Non-pigmented ciliary epithelial cell (primary cell): ENCODE measurements at regions not wholly inside any gene's neighbourhood (a gene's known extent, or its start where the extent isn't known, plus 50 kb on each side); places are given as distances from the start of the nearest gene placed in this dataset.
A peak's percentile ranks its signal among the peaks of the same experiment; 100 is the strongest.

Experiments used
- DNase-seq: peaks from one replicate; pipeline ENCODE4 v3.0.0-alpha.2; 2010; ENCODE audit warnings: low read depth

DNA sequence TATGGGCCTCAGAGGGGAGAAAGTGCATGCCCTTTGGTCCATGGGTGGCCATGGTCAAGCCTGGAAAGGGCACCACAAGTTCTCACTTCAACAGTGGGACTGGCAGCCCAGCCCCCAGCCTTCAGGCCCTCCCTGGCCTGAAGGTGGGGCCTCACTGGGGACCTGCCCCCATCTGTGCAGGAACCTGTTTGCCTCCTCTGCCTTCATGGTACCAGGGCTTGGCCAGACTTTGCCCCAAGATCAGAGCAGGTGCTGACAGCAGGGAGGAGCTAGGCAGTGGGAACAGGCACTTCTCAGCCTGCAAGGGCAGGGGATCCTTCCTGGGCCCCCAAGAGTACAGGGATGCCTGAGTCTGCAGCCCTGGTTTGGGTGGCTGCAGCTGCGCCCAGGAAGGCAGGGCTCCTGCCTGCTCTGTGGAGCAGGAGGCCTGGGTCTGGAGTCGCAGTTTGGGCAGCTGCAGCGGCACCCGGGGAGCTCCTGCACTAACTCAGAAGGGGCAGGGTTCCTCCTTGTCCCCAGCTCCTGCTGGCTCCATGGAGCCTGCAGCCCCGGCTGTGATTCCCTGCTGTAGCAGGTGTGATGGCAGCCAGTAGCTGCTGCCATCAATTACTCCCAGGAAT, 460.1 kb upstream of the NCAM2 start:
- no peak for DNase-seq

DNA sequence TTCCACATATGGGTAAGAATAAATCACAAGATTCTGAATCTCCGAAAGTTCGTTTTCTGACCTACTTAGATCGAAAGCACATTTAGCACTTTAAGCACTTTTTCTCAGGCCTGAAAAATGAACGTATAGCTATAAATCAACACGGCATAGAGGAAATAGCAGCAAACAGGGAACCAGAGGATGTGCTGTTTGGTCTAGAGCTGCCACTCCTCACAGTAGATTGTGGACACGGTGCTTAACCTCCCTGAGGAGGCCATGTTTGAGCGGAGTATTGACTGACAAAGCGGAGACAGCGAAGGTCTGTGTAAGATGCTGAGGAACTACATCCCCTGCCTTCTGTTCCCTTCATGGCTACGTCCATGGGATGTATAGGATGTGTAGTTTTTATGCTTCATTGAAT, 452.8 kb upstream of the NCAM2 start:
- no peak for DNase-seq

DNA sequence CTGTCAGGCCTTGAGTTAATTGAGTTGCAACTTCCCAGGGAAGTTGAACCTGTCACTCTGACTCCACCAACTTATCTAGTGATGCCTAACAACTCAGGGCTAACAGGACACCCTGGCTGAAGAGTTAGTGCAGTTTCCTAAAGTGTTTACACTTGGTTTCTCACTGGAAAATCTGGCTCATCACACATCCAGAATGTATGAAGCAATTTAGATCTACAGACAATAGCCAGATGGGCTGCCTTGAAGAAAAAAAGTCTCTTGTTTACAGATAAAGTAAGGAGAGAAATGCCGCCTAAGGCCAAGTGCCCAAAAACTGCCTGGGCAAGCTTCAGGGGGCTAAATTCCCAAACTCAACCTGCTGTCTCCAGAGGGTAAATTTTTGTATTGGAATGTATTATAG, 446.3 kb upstream of the NCAM2 start:
- no peak for DNase-seq

DNA sequence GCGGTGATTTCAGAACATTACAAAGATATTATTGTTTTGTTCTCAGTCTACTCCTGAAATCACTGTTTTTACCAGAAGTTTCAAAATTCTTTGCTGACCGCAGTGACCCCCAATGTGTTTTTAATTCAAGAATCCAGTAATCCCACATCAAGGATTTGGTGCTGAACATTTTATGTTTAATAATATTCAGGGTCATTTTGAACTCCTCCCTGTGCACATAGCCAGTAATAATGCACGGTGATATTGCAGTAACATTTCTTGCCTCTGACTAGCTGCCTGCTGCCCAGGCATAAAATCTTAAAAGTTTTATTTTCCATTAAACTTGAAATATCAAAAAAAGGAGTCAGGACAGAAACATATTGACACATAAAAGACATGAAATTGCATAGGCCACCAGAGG, 443.4 kb upstream of the NCAM2 start:
- no peak for DNase-seq

DNA sequence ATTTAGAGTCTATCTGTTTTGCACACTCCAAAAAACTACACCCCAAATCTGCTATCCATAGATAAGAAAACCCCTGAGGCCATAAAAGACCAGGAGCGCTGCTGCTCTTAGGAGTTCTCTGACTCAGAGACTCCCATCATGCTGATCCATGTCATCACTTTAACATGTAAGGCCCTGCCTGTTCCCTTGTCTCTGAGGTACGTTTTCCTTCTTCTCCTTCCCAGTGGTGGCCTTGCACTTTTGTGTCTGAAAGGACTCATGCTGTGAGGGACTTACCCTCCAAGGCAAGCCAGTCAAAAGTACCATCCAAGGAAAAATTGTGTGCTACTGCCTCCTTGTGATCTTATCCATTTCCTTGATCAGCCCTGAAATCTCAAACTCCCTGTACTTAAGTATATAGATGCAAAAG, 427.4 kb upstream of the NCAM2 start:
- no peak for DNase-seq

DNA sequence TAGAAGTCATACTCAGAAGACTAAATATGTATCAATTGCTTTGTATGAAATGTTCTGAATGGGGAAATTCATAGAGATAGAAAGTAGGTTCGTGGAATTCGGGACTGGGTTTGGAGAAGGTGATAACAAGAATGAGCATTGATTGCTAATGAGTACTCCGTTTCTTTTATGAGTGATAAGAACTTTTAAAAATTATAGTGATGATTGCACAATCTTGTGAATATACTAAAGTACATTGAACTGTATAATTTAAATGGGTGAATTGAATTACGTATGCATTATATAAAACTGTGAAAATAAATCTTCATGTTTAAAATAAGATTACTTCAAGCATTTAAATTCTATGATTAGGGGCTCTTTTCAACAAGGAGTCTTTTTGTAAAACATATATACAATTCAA, 425.6 kb upstream of the NCAM2 start:
- DNase-seq = no peak

DNA sequence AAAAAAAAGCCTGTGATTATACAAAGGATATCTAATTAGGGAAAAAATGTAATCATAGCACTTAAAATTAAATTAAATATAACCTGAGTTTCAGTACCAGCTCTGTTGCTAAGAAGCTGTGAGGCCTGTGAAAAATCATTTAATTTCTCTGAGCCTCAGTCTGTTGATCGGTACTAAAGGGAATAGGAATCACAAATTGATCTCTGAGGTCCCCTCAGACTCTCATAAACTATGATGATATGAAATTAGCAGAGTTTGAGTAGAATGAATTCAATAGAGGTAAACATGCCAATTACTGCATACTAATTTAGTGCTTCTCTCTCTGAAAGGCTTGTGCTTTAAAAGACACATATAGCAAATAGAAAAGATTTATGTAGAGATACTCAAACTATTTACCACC, 416.8 kb upstream of the NCAM2 start:
- no peak for DNase-seq

DNA sequence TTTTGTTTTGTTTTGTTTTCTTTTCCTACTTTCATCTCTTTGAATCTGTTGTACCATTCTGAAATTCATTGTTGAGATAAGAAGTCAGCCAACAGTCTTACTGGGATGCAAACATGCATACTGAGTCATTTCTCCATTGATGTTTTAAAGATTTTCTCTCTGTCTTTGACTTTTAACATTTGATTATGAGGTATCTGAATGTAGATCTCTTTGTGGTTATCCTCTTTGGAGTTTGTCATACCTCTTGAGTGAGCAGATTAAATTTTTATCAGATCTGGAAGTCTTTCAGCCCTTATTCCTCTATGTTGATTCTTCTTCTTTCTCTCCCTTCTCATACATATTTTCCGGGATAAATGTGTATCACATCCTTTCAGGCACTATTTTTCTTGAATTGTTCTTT, 406.9 kb upstream of the NCAM2 start:
- DNase-seq = peak; percentile 35

DNA sequence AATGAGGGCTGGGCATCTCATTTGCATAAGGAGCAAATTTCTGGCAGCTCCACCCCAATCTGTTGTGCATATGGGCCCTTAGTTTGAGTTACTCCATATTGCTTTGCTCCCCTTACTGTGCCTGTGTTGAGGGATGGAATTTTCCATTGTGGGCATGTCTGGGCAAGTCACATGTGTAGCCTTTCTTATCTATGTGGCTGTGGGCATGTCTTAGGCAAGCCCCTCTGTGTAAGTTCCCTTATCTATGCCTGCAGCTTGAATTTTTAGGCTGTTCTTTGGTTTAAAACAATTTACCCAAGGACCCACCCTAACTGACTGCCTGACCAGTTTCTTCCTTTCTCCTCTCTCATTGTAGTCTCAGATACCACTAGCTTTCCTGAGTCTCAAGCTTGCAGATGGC, 405.7 kb upstream of the NCAM2 start:
- peak; percentile 4 for DNase-seq

DNA sequence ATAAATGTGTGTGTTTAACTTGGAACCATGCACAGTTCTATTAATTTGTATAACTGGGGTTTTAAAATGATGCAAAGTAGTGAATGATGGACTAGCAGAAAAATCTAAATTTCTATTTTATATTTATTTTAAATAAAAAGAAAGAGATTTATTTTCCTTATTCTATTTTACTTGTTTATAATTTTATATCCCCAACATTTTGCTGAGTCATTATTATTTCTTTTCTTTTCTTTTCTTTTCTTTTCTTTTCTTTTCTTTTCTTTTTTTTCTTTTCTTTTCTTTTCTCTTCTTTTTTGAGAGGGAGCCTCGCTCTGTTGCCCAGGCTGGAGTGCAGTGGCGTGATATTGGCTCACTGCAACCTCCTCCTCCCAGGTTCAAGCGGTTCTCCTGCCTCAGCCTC, 395.0 kb upstream of the NCAM2 start:
- no peak for DNase-seq

DNA sequence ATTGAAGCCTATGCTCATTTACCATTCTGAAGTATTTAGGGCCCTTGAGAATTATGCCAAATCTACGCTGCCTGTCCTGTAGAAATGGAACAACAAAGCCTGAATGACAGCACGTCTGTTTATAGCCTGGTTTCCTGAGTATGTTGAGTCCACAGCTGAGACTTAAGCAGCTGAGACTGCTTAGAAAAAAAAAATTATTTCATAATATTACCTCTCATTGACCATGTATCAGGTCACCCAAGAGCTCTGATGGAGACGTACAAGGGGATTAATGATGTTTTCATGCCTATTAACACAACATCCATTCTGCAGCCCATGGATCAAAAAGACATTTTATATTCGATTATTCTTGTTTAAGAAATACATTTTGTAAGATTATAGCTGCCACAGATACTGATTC, 387.2 kb upstream of the NCAM2 start:
- no peak for DNase-seq

DNA sequence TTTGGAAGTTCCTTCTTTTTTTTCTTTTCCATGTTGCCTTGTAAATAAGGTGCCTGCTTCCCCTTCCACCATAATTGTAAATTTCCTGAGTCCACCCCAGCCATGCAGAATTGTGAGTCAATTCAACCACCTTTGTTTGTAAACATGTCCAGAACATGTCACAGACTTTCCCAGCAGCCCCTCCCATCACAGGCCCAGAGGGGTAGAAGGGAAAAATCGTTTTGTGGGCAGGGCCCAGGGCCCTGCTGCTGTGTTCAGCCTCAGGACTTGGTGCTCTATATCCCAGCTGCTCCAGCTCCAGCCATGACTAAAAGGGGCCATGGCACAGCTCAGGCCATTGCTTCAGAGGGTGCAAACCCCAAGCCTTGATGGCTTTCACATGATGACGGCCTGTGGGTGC, 384.6 kb upstream of the NCAM2 start:
- DNase-seq = no peak

DNA sequence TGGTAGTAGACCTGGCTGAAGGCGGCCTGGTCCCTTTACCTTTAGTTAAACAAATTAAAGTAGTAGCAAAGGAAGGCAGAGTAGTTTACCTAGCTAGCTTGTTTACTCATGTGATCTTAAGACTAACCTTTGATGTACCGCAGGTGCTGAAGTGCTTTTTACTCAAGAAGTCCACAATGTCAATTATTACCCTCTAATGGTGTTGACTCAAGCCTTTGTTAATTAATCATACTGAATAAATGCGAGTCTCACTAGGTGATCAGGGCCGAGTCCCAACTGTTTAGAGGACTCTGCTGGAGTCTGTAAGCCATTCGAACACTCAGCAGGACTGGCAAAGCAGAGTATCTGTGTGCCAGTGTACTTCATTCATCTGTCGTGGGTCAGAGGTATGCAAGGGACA, 381.1 kb upstream of the NCAM2 start:
- no peak for DNase-seq

DNA sequence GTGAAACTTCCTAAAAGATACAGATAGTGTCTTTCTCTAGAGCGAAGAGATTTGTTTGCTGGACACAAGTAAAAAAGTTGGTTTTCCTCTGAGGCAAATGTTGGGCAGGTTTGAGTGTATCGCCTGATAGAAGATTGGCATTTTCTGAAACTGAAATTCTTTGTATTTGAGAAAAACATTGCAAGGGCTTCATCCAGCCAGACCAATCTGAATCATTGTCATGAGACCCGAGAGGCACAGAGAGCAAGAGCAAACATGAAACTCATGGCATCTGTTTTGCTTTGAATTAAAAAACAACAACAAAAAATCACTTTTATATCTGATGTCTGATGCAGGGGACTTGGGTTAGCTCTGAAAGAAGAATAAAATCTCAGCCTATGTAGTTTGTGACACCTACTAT, 379.3 kb upstream of the NCAM2 start:
- DNase-seq = no peak

DNA sequence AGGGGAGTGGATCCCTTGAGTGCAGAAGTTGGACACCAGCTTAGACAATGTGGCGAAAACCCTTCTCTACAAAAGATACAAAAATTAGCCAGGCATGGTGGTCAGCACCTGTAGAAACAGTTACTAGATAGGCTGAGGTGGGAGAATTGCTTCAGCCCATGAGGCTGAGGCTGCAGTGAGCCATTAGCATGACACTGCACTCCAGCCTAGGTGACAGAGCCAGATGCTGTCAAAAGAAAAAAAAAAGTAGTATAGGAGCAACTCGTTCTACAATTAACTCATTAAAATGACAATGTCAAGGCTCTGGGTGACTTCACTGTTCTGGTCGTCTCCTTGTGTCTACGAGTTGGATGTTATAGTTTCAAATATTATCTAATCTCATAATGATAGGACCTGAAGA, 370.6 kb upstream of the NCAM2 start:
- no peak for DNase-seq

DNA sequence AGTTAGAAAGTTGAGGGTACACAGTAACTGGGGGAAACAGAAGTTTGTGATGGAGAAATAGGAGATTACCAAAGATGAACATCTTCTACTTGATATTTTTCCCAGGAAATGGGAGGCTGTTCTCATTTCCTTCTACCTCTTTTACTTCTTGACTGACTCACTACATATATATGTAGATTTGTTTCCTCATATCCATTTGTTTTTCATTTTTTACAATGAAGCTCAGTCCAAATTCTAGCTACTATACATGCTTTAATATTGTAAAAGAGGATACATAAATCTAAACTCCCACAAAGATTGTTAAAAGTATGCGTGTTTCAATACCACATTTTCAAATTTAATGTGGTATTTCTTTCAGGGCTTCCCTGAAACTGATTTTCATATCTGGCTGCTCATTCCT, 366.6 kb upstream of the NCAM2 start:
- no peak for DNase-seq

DNA sequence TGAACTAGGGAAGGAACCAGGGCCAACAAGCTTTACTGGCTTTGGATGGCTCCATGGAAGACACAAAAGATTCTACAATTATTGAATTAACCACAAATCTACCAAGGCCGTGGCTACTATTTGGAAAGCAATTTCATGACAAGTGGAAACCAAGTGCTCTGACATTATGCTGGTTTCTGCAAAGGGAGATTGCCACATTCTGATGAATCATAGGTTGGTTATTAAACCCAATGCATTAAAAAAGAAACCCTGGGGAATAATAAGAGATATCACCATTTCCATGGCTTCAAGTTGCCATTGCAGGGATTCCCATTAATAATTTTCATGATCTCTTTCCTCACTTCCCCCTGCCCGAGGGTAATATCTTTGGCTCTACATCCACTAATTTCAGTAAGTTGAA, 359.2 kb upstream of the NCAM2 start:
- DNase-seq = no peak

DNA sequence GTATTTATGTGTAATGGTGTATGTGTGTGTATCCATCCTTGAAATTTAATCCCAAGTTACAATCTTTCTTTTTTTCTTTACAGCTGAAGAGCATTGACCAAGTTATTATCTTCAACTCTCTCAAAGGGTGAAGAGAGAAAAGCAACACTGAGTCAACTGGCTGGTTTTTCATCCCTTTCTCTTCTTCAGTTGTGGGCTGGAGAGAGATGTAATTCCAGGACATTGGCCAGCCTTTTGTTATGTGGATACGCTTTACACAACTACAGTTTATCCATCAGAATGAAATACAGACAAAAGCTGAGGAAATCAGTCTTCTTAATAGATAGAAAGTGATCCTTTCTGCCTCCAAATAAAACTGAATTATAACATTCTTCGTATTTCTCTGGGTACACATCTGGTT, 357.0 kb upstream of the NCAM2 start:
- no peak for DNase-seq

DNA sequence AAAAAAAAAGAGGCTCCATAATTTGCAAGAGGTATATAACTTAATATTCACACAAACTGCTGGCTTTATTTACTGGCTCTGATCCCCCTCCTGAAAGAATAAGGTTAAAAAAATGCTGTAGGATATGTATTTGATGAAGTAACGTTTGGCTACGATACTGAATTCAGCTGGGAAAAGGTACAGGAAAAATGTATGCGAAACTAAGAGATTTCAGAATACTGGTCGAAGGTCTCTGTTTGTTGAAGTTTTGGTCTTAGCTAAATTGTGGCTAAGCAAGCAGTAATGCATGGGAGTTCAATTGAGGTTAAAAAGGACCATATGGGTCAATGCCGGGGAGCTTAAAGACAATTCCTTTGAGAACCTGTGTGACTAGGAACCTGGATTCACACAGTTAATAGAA, 355.5 kb upstream of the NCAM2 start:
- no peak for DNase-seq

DNA sequence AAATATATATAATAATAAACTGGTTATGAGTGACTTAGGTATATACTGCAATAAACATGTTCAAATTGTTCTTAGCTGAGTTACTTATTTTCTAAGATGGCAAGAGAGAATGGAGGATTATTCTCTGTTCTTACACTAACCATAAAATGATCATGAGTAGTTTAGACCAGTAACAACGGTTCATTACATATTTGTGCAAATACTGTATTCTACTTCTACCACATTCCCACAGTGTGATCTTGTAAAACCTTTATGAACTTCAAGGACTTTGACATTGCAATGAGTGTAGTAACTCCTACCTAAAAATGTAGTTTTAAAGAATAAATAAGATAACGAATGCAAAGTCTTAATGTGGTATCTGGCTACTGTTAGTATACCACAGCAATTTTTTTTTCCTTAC, 353.7 kb upstream of the NCAM2 start:
- no peak for DNase-seq

DNA sequence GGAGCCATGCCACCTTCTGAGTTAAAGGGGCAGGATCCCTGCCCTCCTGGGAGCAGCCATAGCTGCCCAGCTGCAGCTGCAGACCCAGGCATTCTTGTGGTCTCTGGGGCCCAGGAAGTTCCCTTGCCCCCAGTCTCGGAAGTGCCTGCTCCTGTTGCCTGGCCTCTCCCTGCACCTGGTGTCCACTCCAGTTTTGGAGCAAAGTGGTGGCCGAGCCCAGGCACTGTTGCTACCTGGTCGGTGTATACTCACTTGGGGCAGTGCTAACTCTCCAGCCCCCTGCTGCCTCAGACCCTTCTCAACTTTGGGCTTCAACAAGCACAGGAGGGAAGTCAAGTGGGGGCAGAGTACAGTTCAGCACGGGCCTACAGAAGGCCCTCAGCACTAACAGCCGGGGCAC, 352.9 kb upstream of the NCAM2 start:
- no peak for DNase-seq

DNA sequence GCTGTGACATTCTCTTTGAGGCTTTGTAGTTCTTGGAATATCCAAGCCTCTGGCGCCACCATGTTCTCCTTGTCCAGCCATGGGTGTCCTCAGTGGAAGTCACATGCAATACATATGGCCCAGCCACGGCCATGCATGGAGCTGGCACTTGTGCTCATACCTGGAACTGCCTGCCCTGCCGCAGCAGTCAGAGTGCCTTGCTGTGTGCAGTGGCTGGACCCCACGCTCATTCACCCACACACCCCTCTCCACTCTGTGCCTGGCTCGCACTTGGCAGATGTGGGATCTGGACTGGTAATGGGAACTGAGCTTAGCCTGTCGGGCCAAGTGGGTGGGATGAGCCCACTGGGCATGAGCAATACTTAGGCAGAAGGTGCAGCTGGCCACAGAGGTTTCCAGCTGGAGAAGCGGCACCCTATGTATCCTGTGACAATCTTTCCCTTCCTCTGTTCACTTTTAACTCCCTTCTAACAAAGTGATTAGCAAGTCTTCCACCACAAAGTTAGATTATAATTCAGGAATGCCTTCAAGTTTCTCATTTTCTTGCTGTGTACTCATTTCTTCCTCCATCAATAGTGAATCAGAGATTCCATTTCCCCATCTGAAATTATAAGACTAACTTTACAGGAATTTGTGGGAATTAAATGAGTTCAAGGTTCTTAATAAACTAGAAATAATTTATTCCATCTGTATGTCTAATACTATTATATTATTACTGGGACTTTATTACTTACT, 351.6 kb upstream of the NCAM2 start:
- DNase-seq = no peak

DNA sequence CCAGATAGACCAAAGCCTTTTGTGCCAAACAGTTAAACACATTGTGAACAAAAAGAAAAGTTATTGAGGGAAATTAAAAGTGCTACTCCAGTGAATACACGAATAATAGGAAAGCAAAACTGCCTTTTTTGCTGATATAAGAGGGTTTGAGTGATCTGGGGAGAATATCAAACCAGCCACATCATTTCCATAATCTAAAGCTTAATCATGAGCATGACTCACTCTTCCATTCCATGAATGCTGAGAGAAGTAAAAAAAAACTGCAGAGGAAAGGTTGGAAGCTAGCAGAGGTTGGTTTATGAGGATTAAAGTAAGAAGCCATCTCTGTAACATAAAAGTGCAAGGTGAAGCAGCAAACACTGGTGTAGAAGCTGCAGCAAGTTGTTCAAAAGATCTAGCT, 350.6 kb upstream of the NCAM2 start:
- DNase-seq = peak; percentile 26

DNA sequence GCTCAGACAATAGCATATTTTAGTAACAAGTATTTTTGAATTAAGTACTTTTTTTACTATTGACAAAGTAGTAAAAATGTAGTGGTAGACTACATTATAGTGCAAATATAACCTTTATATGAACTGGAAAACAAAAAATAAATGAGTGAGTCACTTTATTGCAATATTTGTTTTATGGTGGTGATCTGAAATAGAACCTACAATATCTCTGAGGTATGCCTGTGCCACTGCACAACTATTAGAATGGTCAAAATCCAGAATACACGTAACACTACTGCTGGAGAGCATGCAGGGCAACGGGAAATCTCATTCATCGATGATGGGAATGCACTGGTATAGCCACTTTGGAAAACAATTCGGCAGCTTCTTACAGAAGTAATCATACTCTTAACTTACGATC, 349.0 kb upstream of the NCAM2 start:
- DNase-seq = no peak
